HG02884 (cell line): ENCODE measurements at regions not wholly inside any gene's neighbourhood (a gene's known extent, or its start where the extent isn't known, plus 50 kb on each side); places are given as distances from the start of the nearest gene placed in this dataset.

ENCODE experiments used
- ATAC-seq: cut with Tn5 transposase; IDR thresholded peaks from one replicate; pipeline ENCODE4 v1.9.1; 2021; ENCODE audit warnings: mild to moderate bottlenecking, moderate library complexity; ENCODE audit not compliant: unreplicated experiment

GRCh38 chr2:4673025-4673489, 969.7 kb downstream of the DCDC2C start:
- no peak for ATAC-seq

GRCh38 chr2:4674007-4674406, 970.6 kb downstream of the DCDC2C start:
- ATAC-seq = no peak

- ATAC-seq = no peak
Measured at GRCh38 chr2:4675295-4675694, 971.9 kb downstream of the DCDC2C start.

GRCh38 chr2:4678927-4679326, 975.6 kb downstream of the DCDC2C start:
- ATAC-seq = no peak

GRCh38 chr2:4679391-4679790, 976.0 kb downstream of the DCDC2C start:
- ATAC-seq = no peak

GRCh38 chr2:4684921-4685320, 981.5 kb downstream of the DCDC2C start:
- ATAC-seq = no peak

DNA sequence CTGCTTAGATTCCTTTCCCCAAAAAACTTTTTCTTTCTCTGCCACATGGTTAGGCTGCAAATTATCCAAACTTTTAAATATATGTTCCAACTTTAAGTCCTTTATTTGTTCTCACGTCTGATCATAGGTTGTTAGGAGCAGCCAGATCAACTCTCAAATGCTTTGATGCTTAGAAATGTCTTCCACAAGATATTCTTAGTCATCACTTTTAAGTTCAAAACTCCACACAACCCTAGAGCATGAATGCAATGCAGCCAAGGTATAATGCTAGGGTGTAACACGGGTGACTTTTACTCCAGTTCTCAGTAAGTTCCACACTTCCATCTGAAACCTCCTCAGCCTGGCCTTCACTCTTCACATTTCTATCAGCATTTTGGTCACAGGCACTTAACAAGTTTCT, 987.5 kb downstream of the DCDC2C start:
- ATAC-seq = no peak

- ATAC-seq = no peak
Measured at GRCh38 chr2:4693266-4693665, 989.9 kb downstream of the DCDC2C start.

DNA sequence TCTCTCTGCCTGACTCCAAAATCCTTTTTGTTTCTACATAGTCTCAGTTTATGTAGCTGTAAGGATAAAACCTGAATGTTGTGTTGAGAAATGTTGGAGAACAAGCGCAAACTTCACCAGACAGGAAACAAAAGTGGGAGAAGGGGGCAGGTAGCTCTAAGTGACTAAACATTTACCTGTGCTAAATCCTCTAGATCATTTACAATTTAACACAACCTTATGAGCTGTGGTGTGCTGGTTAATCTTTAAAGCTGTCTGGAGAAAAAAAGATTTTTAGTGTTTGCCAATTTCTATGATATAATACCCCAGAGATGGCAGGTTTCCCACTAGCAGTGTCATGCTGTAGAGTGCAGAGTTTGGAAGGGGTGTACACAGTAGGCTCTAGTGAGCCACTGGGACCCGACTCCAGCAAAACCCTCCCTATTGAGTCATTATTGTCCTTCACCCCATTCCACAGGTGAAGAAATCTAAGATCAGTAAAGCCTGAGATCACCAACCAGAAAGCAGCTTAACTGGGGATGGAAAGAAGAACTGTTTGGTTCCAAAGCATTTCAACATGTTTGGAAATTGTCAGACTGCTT, 992.0 kb downstream of the DCDC2C start:
- ATAC-seq = no peak

DNA sequence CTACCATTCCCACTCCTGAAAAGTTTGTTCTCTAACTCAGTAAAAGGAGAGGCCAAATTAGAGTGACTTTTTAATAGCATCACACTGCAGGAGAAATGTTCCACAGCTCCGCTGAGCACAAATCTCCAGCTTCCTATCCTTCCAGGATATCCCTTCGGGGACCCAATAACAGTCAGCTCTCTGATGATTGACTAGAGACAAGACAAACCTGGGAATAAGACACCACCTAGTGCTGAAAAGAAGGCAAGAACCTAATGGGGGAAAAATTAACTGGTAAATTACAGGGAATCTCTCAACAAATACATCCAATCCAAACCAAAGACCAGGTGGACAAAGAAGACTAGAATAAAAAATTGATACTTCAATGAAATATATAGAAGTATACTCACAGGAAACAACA, 977.1 kb upstream of the SOX11 start:
- ATAC-seq = no peak

DNA sequence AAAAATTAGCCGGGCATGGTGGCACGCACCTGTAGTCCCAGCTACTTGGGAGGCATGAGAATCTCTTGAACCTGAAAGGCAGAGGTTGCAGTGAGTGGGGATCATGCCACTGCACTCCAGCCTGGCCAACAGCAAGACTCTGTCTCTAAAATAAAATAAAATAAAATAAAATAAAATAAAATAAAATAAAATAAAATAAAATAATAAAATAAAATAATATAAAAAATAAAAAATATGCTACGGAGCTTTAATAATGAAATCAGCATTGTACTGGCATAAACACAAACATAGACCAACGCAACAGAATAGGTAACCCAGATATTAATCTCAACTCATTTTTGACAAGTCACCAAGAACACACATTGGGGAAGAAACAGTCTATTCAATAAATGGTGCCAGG, 973.4 kb upstream of the SOX11 start:
- ATAC-seq = no peak

DNA sequence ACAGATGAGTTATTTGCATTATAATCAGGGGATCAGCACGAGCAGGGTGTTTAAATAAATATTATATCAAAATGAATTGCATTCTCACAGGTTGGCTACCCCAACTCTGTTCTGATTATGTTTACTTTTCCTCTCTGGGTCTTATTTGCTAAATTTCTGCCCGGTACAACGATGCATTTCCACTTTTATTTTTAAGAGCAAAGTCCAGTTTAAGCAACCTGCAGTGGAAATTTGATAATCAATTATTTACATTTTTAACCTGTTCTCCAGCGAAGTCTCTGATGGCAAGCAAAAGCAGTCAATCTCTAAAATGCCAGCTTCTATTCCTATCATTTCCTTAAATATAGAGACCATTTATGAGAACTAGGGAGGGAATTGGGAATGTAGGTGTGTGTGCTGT, 966.6 kb upstream of the SOX11 start:
- ATAC-seq = no peak

GRCh38 chr2:4732560-4732959, 959.6 kb upstream of the SOX11 start:
- ATAC-seq = no peak

GRCh38 chr2:4745056-4745991, 946.9 kb upstream of the SOX11 start:
- no peak for ATAC-seq

GRCh38 chr2:4753721-4754120, 938.5 kb upstream of the SOX11 start:
- ATAC-seq = no peak

GRCh38 chr2:4762951-4763376, 929.2 kb upstream of the SOX11 start:
- ATAC-seq = no peak

- no peak for ATAC-seq
Measured at GRCh38 chr2:4765787-4766530, 926.2 kb upstream of the SOX11 start.

- ATAC-seq = no peak
Measured at GRCh38 chr2:4775668-4776067, 916.5 kb upstream of the SOX11 start.

- no peak for ATAC-seq
Measured at GRCh38 chr2:4780679-4781078, 911.5 kb upstream of the SOX11 start.

DNA sequence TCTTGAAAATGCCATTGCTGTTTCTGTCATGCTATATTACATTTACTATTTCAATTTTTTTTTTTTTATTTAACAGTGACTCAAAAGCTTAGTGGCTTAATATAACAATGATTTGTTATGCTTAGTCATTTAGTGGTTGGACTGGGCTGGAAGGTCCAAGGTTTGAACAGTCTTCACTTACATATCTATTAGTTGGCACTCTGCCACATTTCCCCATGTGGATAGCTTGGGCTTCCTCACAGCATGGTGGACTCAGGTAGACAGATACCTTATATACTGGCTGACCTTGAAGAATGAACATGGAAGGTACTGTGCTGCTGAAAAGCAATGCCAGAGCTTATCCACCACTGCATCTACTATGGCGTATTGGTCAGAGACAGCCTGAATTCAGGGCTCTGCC, 909.5 kb upstream of the SOX11 start:
- no peak for ATAC-seq

GRCh38 chr2:4791488-4791887, 900.7 kb upstream of the SOX11 start:
- no peak for ATAC-seq

GRCh38 chr2:4792126-4792525, 900.1 kb upstream of the SOX11 start:
- ATAC-seq = no peak
